ENCODE measurements at regions not wholly inside any gene's neighbourhood (a gene's known extent, or its start where the extent isn't known, plus 50 kb on each side); places are given as distances from the start of the nearest gene placed in this dataset.

GRCh38 chr20:39676241-39676640 is 714.1 kb downstream of the DHX35 start:
- H3K9me3 Mint-ChIP-seq: peaks cover 0 to 9% (median 0%) of the 10 kb centered on the region in 6 donors
- no peak overlapping the region for H3K27ac Mint-ChIP-seq
- no peak overlapping the region for H3K4me3 Mint-ChIP-seq
- DNase-seq: no peak
- H3K4me1 Mint-ChIP-seq: no peaks in the 10 kb centered on the region
- peaks cover 0 to 5% (median 0%) of the 10 kb centered on the region in 3 donors for H3K36me3 Mint-ChIP-seq
- peaks cover 0 to 3% (median 2%) of the 10 kb centered on the region in 3 donors for H3K27me3 Mint-ChIP-seq (ENCODE audit: low read depth in 3 of 3)

DNA sequence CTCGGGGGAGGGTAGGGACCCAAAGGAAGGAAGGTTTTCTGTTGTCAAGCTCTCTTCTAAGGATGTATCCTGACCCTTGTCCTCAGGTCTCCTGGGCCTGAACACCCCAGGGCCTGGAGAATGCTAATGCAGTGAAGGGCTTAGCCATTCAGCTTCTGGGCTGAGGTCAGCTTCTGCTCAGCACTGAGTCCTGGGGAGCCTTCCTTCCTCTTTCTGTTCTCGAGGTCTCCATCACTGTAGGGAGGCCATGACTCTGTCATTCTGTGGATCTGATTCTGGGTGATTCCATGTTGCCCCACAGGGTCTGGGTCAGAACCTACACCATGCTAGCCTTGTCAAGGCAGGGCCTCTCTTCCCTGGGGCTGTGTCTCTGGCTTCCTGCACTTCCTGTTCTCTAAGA is 712.7 kb downstream of the DHX35 start:
- DNase-seq: no peak
- H3K4me1 Mint-ChIP-seq: no peaks in the 10 kb centered on the region

DNA sequence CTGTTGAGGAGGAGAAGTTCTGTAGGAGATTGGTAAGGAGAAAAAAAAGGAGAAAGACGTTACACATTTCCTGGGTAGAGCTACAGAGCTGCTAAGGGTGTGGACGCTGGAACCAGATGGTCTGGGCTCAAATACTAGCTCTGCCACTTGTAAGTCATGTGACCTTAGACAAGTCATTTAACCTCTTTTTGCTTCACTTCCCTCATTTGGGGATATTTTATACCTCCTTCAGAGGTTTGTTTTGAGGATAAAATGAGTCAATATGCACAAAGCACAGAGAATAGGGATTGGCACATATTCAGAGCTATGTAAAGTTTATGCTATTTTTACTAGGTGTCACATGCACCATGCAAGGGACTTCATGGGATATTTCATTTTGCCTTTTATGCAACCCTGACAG is 708.8 kb downstream of the DHX35 start:
- Mint-ChIP-seq H3K27ac (no peak overlapping the region), H3K27me3 (ENCODE audit: low read depth in 3 of 3) (no peaks in the 10 kb centered on the region), H3K4me1 (no peaks in the 10 kb centered on the region), H3K4me3 (no peak overlapping the region), H3K36me3 (no peaks in the 10 kb centered on the region), H3K9me3 (peaks cover 0 to 5% (median 0%) of the 10 kb centered on the region in 6 donors)
- DNase-seq: no peak

More for the DNA sequence above, 712.7 kb downstream of the DHX35 start:
- Mint-ChIP-seq H3K36me3 (no peaks in the 10 kb centered on the region), H3K27me3 (ENCODE audit: low read depth in 3 of 3) (peaks cover 0 to 2% (median 0%) of the 10 kb centered on the region in 3 donors), H3K4me3 (no peak overlapping the region), H3K9me3 (peaks cover 0 to 4% (median 0%) of the 10 kb centered on the region in 6 donors), H3K27ac (no peak overlapping the region)

DNA sequence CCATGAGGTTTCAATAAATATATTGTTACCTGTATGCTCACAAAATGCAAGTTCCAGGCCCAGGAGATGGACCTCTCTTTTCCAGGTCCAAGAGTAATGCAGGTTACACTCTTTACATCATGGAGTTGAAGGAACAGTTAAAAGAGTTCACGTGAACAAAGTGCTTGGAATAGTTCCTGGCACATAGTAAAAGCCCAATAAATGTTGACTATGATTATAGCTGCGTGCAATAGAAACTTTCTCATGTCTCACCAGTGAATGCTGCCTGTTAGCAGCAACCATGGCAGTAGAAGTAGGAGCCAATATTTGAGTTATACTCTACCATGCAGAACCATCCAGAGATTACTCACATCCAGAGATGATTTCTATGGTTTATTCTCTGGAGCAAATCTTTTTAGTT is 707.5 kb downstream of the DHX35 start:
- H3K27me3 Mint-ChIP-seq (ENCODE audit: low read depth in 3 of 3): no peaks in the 10 kb centered on the region
- peaks cover 0 to 5% (median 0%) of the 10 kb centered on the region in 6 donors for H3K9me3 Mint-ChIP-seq
- H3K4me3 Mint-ChIP-seq: no peak overlapping the region
- H3K36me3 Mint-ChIP-seq: no peaks in the 10 kb centered on the region
- H3K27ac Mint-ChIP-seq: no peak overlapping the region
- H3K4me1 Mint-ChIP-seq: no peaks in the 10 kb centered on the region
- no peak for DNase-seq

GRCh38 chr20:39668038-39668437 is 705.9 kb downstream of the DHX35 start:
- Mint-ChIP-seq H3K36me3 (no peaks in the 10 kb centered on the region), H3K4me1 (no peaks in the 10 kb centered on the region), H3K27ac (no peak overlapping the region), H3K4me3 (no peak overlapping the region), H3K9me3 (peaks cover 0 to 5% (median 0%) of the 10 kb centered on the region in 6 donors), H3K27me3 (ENCODE audit: low read depth in 3 of 3) (no peaks in the 10 kb centered on the region)
- no peak for DNase-seq

GRCh38 chr20:39661833-39662232 is 699.7 kb downstream of the DHX35 start:
- Mint-ChIP-seq H3K9me3 (no peaks in the 10 kb centered on the region), H3K27me3 (ENCODE audit: low read depth in 3 of 3) (peaks cover 0 to 1% (median 0%) of the 10 kb centered on the region in 3 donors), H3K27ac (no peak overlapping the region), H3K4me3 (no peak overlapping the region), H3K4me1 (no peaks in the 10 kb centered on the region), H3K36me3 (no peaks in the 10 kb centered on the region)
- no peak for DNase-seq

- peaks cover 0 to 4% (median 0%) of the 10 kb centered on the region in 3 donors for H3K36me3 Mint-ChIP-seq
- no peak overlapping the region for H3K27ac Mint-ChIP-seq
- no peak for DNase-seq
- peaks cover 0 to 1% (median 0%) of the 10 kb centered on the region in 3 donors for H3K27me3 Mint-ChIP-seq (ENCODE audit: low read depth in 3 of 3)
- no peak overlapping the region for H3K4me3 Mint-ChIP-seq
- no peaks in the 10 kb centered on the region for H3K4me1 Mint-ChIP-seq
- H3K9me3 Mint-ChIP-seq: peaks cover 0 to 5% (median 0%) of the 10 kb centered on the region in 6 donors
Observed at GRCh38 chr20:39660965-39661364, 698.8 kb downstream of the DHX35 start.

GRCh38 chr20:39660226-39660625 is 698.1 kb downstream of the DHX35 start:
- no peak overlapping the region for H3K4me3 Mint-ChIP-seq
- no peaks in the 10 kb centered on the region for H3K4me1 Mint-ChIP-seq
- DNase-seq: no peak
- H3K27me3 Mint-ChIP-seq (ENCODE audit: low read depth in 3 of 3): peaks cover 0 to 1% (median under 1%) of the 10 kb centered on the region in 3 donors
- no peak overlapping the region for H3K27ac Mint-ChIP-seq
- H3K9me3 Mint-ChIP-seq: peaks cover 0 to 5% (median 0%) of the 10 kb centered on the region in 6 donors
- peaks cover 0 to 4% (median 0%) of the 10 kb centered on the region in 3 donors for H3K36me3 Mint-ChIP-seq

- H3K9me3 Mint-ChIP-seq: peaks cover 0 to 5% (median 2%) of the 10 kb centered on the region in 6 donors
- peaks cover 0 to 2% (median 1%) of the 10 kb centered on the region in 3 donors for H3K27me3 Mint-ChIP-seq (ENCODE audit: low read depth in 3 of 3)
- H3K4me1 Mint-ChIP-seq: no peaks in the 10 kb centered on the region
- DNase-seq: no peak
- H3K27ac Mint-ChIP-seq: no peak overlapping the region
- no peak overlapping the region for H3K4me3 Mint-ChIP-seq
- H3K36me3 Mint-ChIP-seq: peaks cover 0 to 4% (median 0%) of the 10 kb centered on the region in 3 donors
Observed at GRCh38 chr20:39658662-39659409, 696.7 kb downstream of the DHX35 start.

GRCh38 chr20:39654171-39654570 is 692.0 kb downstream of the DHX35 start:
- H3K4me1 Mint-ChIP-seq: no peaks in the 10 kb centered on the region
- H3K4me3 Mint-ChIP-seq: no peak overlapping the region
- H3K9me3 Mint-ChIP-seq: peaks cover 0 to 5% (median 3%) of the 10 kb centered on the region in 6 donors
- H3K36me3 Mint-ChIP-seq: peaks cover 0 to 4% (median 3%) of the 10 kb centered on the region in 3 donors
- no peak for DNase-seq
- peaks cover 2 to 6% (median 4%) of the 10 kb centered on the region in 3 donors for H3K27me3 Mint-ChIP-seq (ENCODE audit: low read depth in 3 of 3)
- H3K27ac Mint-ChIP-seq: no peak overlapping the region

GRCh38 chr20:39651645-39652325 is 689.6 kb downstream of the DHX35 start:
- no peaks in the 10 kb centered on the region for H3K4me1 Mint-ChIP-seq
- peaks cover 2 to 6% (median 2%) of the 10 kb centered on the region in 3 donors for H3K27me3 Mint-ChIP-seq (ENCODE audit: low read depth in 3 of 3)
- DNase-seq: no peak
- peaks cover 0 to 4% (median 3%) of the 10 kb centered on the region in 3 donors for H3K36me3 Mint-ChIP-seq
- H3K4me3 Mint-ChIP-seq: no peak overlapping the region
- H3K9me3 Mint-ChIP-seq: peaks cover 0 to 5% (median 3%) of the 10 kb centered on the region in 6 donors
- H3K27ac Mint-ChIP-seq: no peak overlapping the region

DNA sequence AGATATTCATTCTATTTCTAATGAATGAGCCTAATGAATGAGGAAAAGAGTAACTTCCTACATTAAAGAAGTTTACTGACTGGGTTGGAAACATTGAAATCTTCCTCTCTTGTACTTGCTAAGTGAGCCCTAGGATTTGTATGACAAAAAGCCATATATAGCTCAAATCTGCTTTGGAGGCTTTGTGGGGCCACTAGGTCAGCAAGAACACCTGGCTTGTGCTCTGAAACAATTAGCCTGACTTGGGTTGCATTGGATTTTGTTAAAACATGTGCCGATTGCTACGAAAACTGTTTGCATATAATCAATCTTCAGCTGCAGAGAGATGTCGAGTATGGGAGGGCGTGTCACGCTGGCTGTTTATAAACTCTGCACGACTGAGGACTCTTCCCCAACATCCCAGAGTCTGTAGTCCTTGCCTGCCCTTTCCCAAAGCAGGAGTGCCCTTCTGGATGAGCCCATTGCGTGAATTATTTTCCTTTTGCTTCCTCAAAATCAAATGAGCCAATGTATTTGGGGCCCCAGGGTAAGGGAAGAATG is 684.8 kb downstream of the DHX35 start:
- H3K27ac Mint-ChIP-seq: no peak overlapping the region
- no peak overlapping the region for H3K4me3 Mint-ChIP-seq
- H3K9me3 Mint-ChIP-seq: no peaks in the 10 kb centered on the region
- DNase-seq: no peak
- H3K4me1 Mint-ChIP-seq: no peaks in the 10 kb centered on the region
- H3K27me3 Mint-ChIP-seq (ENCODE audit: low read depth in 3 of 3): peaks cover 2 to 4% (median 2%) of the 10 kb centered on the region in 3 donors
- H3K36me3 Mint-ChIP-seq: peaks cover 0 to 3% (median 0%) of the 10 kb centered on the region in 3 donors

DNA sequence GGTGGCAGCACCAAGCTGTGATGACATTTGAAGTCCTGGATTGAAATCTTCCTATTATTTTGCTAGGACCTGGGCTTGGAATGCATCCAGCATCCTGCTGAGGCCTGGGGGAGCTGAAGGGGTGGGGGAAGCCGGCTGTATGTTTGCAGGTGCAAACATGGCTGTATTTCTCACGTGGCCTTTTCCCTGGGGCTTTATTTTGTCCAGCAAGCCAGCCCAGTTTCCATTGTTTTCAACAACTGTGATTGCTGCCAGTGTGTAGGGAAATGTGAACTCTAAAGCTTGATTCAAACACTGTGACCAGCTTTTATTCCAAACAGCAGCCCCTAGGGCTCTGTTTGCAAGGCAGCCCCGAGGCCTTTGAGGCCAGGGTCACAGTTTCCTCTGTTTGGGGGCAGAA is 683.0 kb downstream of the DHX35 start:
- Mint-ChIP-seq H3K4me1 (no peaks in the 10 kb centered on the region), H3K9me3 (no peaks in the 10 kb centered on the region), H3K27me3 (ENCODE audit: low read depth in 3 of 3) (peaks cover 0 to 1% (median 0%) of the 10 kb centered on the region in 3 donors), H3K4me3 (no peak overlapping the region), H3K27ac (no peak overlapping the region), H3K36me3 (no peaks in the 10 kb centered on the region)
- DNase-seq: no peak

DNA sequence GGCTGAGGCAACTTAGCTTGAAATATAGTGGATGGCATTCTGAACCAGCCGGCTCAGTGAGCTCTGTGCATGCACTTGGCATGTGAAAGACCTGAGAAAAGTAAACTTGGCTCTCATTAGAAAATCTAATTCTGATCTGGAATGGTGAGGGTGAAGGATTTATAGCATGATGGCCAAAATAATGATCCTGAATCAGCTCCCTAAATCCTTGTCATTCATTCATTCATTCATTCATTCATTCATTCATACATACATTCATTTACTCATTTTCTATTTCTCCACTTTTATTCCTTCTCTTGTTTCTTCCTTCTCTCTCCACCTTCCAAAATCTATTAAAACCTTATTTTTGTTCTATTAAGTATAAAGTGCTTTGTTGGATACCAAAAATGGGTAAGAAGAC is 681.1 kb downstream of the DHX35 start:
- Mint-ChIP-seq H3K9me3 (no peaks in the 10 kb centered on the region), H3K4me3 (no peak overlapping the region), H3K27ac (no peak overlapping the region), H3K4me1 (no peaks in the 10 kb centered on the region), H3K36me3 (no peaks in the 10 kb centered on the region), H3K27me3 (ENCODE audit: low read depth in 3 of 3) (no peaks in the 10 kb centered on the region)
- no peak for DNase-seq
